ENCODE measurements at regions not wholly inside any gene's neighbourhood (a gene's known extent, or its start where the extent isn't known, plus 50 kb on each side); places are given as distances from the start of the nearest gene placed in this dataset.

GRCh38 chr4:29521281-29521680, 1198.9 kb upstream of the PCDH7 start:
- DNase-seq, result no peak

- no peak for DNase-seq
Observed at GRCh38 chr4:29536745-29537144, 1183.4 kb upstream of the PCDH7 start.

GRCh38 chr4:29538889-29539646, 1181.1 kb upstream of the PCDH7 start:
- no peak for DNase-seq

- DNase-seq, result peak; percentile 3
Observed at GRCh38 chr4:29540439-29541102, 1179.6 kb upstream of the PCDH7 start.

GRCh38 chr4:29541757-29542156, 1178.4 kb upstream of the PCDH7 start:
- no peak for DNase-seq

- peak; percentile 22 for DNase-seq
Observed at GRCh38 chr4:29549342-29549741, 1170.8 kb upstream of the PCDH7 start.

- DNase-seq, result no peak
Observed at GRCh38 chr4:29551821-29552220, 1168.3 kb upstream of the PCDH7 start.

GRCh38 chr4:29553846-29554245, 1166.3 kb upstream of the PCDH7 start:
- peak; percentile 32 for DNase-seq

- DNase-seq, result no peak
Observed at GRCh38 chr4:29558789-29559188, 1161.4 kb upstream of the PCDH7 start.

- DNase-seq, result no peak
Observed at GRCh38 chr4:29559286-29559685, 1160.9 kb upstream of the PCDH7 start.

- DNase-seq, result no peak
Observed at GRCh38 chr4:29560452-29560851, 1159.7 kb upstream of the PCDH7 start.

- DNase-seq, result no peak
Observed at GRCh38 chr4:29565256-29565655, 1154.9 kb upstream of the PCDH7 start.

- no peak for DNase-seq
Observed at GRCh38 chr4:29566371-29566770, 1153.8 kb upstream of the PCDH7 start.

- DNase-seq, result no peak
Observed at GRCh38 chr4:29571322-29571721, 1148.8 kb upstream of the PCDH7 start.

GRCh38 chr4:29578329-29578728, 1141.8 kb upstream of the PCDH7 start:
- DNase-seq, result no peak

GRCh38 chr4:29581457-29581856, 1138.7 kb upstream of the PCDH7 start:
- peak; percentile 18 for DNase-seq

- peak; percentile 5 for DNase-seq
Observed at GRCh38 chr4:29588617-29589016, 1131.6 kb upstream of the PCDH7 start.

GRCh38 chr4:29596228-29596627, 1123.9 kb upstream of the PCDH7 start:
- DNase-seq, result no peak

- DNase-seq, result no peak
Observed at GRCh38 chr4:29619168-29619567, 1101.0 kb upstream of the PCDH7 start.

- DNase-seq, result no peak
Observed at GRCh38 chr4:29632199-29632598, 1088.0 kb upstream of the PCDH7 start.

- no peak for DNase-seq
Observed at GRCh38 chr4:29636961-29637360, 1083.2 kb upstream of the PCDH7 start.

GRCh38 chr4:29653221-29653620, 1066.9 kb upstream of the PCDH7 start:
- DNase-seq, result no peak

GRCh38 chr4:29680644-29681043, 1039.5 kb upstream of the PCDH7 start:
- no peak for DNase-seq

- no peak for DNase-seq
Observed at GRCh38 chr4:29704059-29704458, 1016.1 kb upstream of the PCDH7 start.

GRCh38 chr4:29708473-29708872, 1011.7 kb upstream of the PCDH7 start:
- DNase-seq, result peak; percentile 30

All from fibroblast of skin of right biceps (primary cell).